HepG2 (cell line): ENCODE measurements at regions not wholly inside any gene's neighbourhood (a gene's known extent, or its start where the extent isn't known, plus 50 kb on each side); places are given as distances from the start of the nearest gene placed in this dataset.

ENCODE experiments used
- CHD2 ChIP-seq: IDR thresholded peaks from 2 replicates; pipeline ENCODE4 v1.6.1; 2011; ENCODE audit warnings: low read depth, low read length, improper control_type of control experiment
- TF ChIP-seq, protein P1 (sequence below): sonication (generic); formaldehyde crosslinking; IDR thresholded peaks from 2 replicates; pipeline ENCODE4 v1.5.0; 2020; ENCODE audit warnings: mild to moderate bottlenecking, missing genetic modification reagents

- TF ChIP-seq, protein P1, sequence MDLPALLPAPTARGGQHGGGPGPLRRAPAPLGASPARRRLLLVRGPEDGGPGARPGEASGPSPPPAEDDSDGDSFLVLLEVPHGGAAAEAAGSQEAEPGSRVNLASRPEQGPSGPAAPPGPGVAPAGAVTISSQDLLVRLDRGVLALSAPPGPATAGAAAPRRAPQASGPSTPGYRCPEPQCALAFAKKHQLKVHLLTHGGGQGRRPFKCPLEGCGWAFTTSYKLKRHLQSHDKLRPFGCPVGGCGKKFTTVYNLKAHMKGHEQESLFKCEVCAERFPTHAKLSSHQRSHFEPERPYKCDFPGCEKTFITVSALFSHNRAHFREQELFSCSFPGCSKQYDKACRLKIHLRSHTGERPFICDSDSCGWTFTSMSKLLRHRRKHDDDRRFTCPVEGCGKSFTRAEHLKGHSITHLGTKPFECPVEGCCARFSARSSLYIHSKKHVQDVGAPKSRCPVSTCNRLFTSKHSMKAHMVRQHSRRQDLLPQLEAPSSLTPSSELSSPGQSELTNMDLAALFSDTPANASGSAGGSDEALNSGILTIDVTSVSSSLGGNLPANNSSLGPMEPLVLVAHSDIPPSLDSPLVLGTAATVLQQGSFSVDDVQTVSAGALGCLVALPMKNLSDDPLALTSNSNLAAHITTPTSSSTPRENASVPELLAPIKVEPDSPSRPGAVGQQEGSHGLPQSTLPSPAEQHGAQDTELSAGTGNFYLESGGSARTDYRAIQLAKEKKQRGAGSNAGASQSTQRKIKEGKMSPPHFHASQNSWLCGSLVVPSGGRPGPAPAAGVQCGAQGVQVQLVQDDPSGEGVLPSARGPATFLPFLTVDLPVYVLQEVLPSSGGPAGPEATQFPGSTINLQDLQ (CRISPR knock-in tag): no peak
- no peak for TF ChIP-seq CHD2
Observed at GRCh38 chr2:60352491-60353405, 200.7 kb downstream of the BCL11A start.
